K562 (cell line): ENCODE measurements at regions not wholly inside any gene's neighbourhood (a gene's known extent, or its start where the extent isn't known, plus 50 kb on each side); places are given as distances from the start of the nearest gene placed in this dataset.

Source experiments
- ATAC-seq: fragments of 200-7000 bp; cut with Tn5 transposase; 3 replicates; pipeline ENCODE4 v1.9.1; 2020; ENCODE audit warnings: moderate library complexity
- BruUV-seq: library from RNA; stranded (reverse); fragments of 400-500 nt; replicated peaks from 2 replicates; lab custom pipeline; 2021; lab: Mats Ljungman, UMichigan
- CTCF ChIA-PET: fragments of 300-600 bp; formaldehyde crosslinking; extraction: SDS; loops from one replicate; lab custom pipeline; 2021; ENCODE audit warnings: low intra/inter-chr PET ratio; lab: Yijun Ruan, JAX
- POLR2A ChIA-PET: fragments of 300-600, 350-650 bp; sonication (Branson Sonifier 250); formaldehyde crosslinking; extraction: SDS; loops from one replicate; lab custom pipeline; 2021; ENCODE audit warnings: antibody characterized with exemption, inconsistent platforms; lab: Yijun Ruan, JAX
- DNase-seq, 4 experiments: peaks; one replicate each; pipeline versions ENCODE4 v3.0.0 to v3.0.0-alpha.2; 2011 to 2018; ENCODE audit warnings: low spot score in 3 of 4, mixed read lengths in 3 of 4; ENCODE audit errors: extremely low read depth in 1 of 4
- FAIRE-seq: peaks from 2 replicates; lab custom pipeline; 2011; peaks lifted over from hg19 to GRCh38; lab: Jason Lieb, UNC
- H2AFZ ChIP-seq: 2 replicates; pipeline ENCODE4 v1.6.0; 2011; ENCODE audit warnings: low read depth, low read length, control low read depth, inconsistent platforms
- H3K27ac ChIP-seq: fragments of 200-600 bp; 3 replicates; pipeline ENCODE4 v1.8.0; 2011; ENCODE audit warnings: low read depth, mild to moderate bottlenecking, control low read depth, inconsistent platforms, low read length, moderate library complexity, mixed read lengths; ENCODE audit errors: extremely low read depth
- H3K27me3 ChIP-seq, 2 experiments: fragments of 300-600 bp in 1 of 2; 2 replicates in 1 of 2; 3 replicates in 1 of 2; pipeline versions ENCODE4 v1.6.0 to v1.8.0; 2011; ENCODE audit warnings: inconsistent platforms in 2 of 2, low read length in 2 of 2, mild to moderate bottlenecking in 1 of 2, mixed read lengths in 1 of 2, moderate library complexity in 1 of 2; ENCODE audit not compliant: control insufficient read depth in 2 of 2, insufficient read depth in 2 of 2
- H3K36me3 ChIP-seq: fragments of 300-600 bp; 3 replicates; pipeline ENCODE4 v1.8.0; 2011; ENCODE audit warnings: mild to moderate bottlenecking, low read length, inconsistent platforms; ENCODE audit not compliant: control insufficient read depth, insufficient read depth
- H3K4me1 ChIP-seq, 2 experiments: fragments of 200-600 bp in 1 of 2; replicated peaks in 1 of 2; 2 replicates in 1 of 2; 3 replicates in 1 of 2; pipeline versions ENCODE4 v1.5.1 to v1.8.0; 2011; ENCODE audit warnings: inconsistent platforms in 2 of 2, low read length in 2 of 2, mild to moderate bottlenecking in 1 of 2, mixed read lengths in 1 of 2, moderate library complexity in 1 of 2; ENCODE audit not compliant: control insufficient read depth in 2 of 2, insufficient read depth in 2 of 2
- H3K4me2 ChIP-seq: 2 replicates; pipeline ENCODE4 v1.6.1; 2011; ENCODE audit warnings: low read length, control low read depth, inconsistent platforms, mixed read lengths; ENCODE audit not compliant: insufficient read depth
- H3K4me3 ChIP-seq: fragments of 200-600 bp; sonication (generic), shearing (Covaris generic); 2 replicates; pipeline ENCODE4 v1.5.1; 2016; ENCODE audit warnings: control low read depth, inconsistent platforms
- H3K79me2 ChIP-seq: fragments of 200-600 bp; 3 replicates; pipeline ENCODE4 v1.8.0; 2011; ENCODE audit warnings: low read length, inconsistent platforms; ENCODE audit not compliant: control insufficient read depth, insufficient read depth
- H3K9ac ChIP-seq, 2 experiments: 2 replicates each; pipeline versions ENCODE4 v1.6.0 to v1.6.1; 2011; ENCODE audit warnings: low read depth in 2 of 2, low read length in 2 of 2, control low read depth in 1 of 2, inconsistent platforms in 1 of 2, mild to moderate bottlenecking in 1 of 2, mixed read lengths in 1 of 2; ENCODE audit not compliant: insufficient read depth in 1 of 2
- H3K9me1 ChIP-seq: one replicate; pipeline ENCODE4 v1.6.0; 2011; ENCODE audit warnings: inconsistent platforms, mild to moderate bottlenecking, low read length, moderate library complexity; ENCODE audit not compliant: control insufficient read depth, insufficient read depth
- H3K9me3 ChIP-seq: replicated peaks from 2 replicates; pipeline ENCODE4 v1.5.1; 2011; ENCODE audit warnings: low read depth, low read length, inconsistent platforms; ENCODE audit not compliant: control insufficient read depth, insufficient read depth
- H4K20me1 ChIP-seq: replicated peaks from 2 replicates; pipeline ENCODE4 v1.6.1; 2011; ENCODE audit warnings: low read length, inconsistent platforms, mixed read lengths; ENCODE audit not compliant: control insufficient read depth, insufficient read depth
- BCL6 ChIP-seq: fragments of 250-450 bp; sonication (Bioruptor Pico); IDR thresholded peaks from 2 replicates; pipeline ENCODE4 v1.4.0; 2020
- C11orf30 ChIP-seq: fragments of 450-650 bp; IDR thresholded peaks from 2 replicates; pipeline ENCODE4 v1.6.1; 2016; ENCODE audit warnings: low read depth, mild to moderate bottlenecking
- FOXP4 ChIP-seq: sonication (generic); formaldehyde crosslinking; IDR thresholded peaks from 2 replicates; pipeline ENCODE4 v1.8.0; 2022; ENCODE audit warnings: mild to moderate bottlenecking, missing genetic modification reagents, borderline replicate concordance
- RBM14 ChIP-seq: fragments of 200-400 bp; formaldehyde crosslinking; IDR thresholded peaks from 2 replicates; pipeline ENCODE4 v1.6.1; 2018; ENCODE audit warnings: low read depth, mild to moderate bottlenecking, low read length, moderate library complexity, borderline replicate concordance; ENCODE audit not compliant: insufficient read depth
- REST ChIP-seq, 2 experiments: fragments of 450-650 bp; formaldehyde crosslinking in 1 of 2; IDR thresholded peaks; 2 replicates each; pipeline versions ENCODE4 v1.4.0 to v1.6.1; 2014 to 2020; ENCODE audit warnings: mild to moderate bottlenecking in 2 of 2, borderline replicate concordance in 1 of 2, low read depth in 1 of 2
- ZNF75A ChIP-seq: fragments of 450-650 bp; formaldehyde crosslinking; IDR thresholded peaks from 2 replicates; pipeline ENCODE4 v1.4.0; 2020; ENCODE audit warnings: mild to moderate bottlenecking
- WGBS: fragments of 100-300 bp; shearing (Covaris generic); methylation state at CpG from one replicate; pipeline ENCODE4 v1.1.6; 2016; ENCODE audit warnings: low coverage, mixed read lengths; ENCODE audit not compliant: insufficient coverage; ENCODE audit errors: missing lambda C conversion rate; 5-methylcytosine and 5-hydroxymethylcytosine counted together
- in situ Hi-C: fragments of 300-500 bp; cut with MboI; formaldehyde crosslinking; loops from 4 replicates; pipeline ENCODE4 v1.15.0; 2018; ENCODE audit warnings: inconsistent platforms, mixed read lengths
- intact Hi-C: fragments of 100-400 bp; cut with micrococcal nuclease; formaldehyde crosslinking; loops from 2 replicates; pipeline ENCODE4 v1.14.2; 2022

- no peaks in the 10 kb centered on the region for H3K36me3 ChIP-seq
- H3K27ac ChIP-seq = no peak overlapping the region
- ATAC-seq (no peak), FAIRE-seq (no peak), DNase-seq (no peak)
- H2AFZ ChIP-seq = no peak overlapping the region
- no peak overlapping the region for H3K4me3 ChIP-seq
- no peak overlapping the region for H3K9ac ChIP-seq
- ChIA-PET CTCF (no interaction called here), POLR2A (interaction anchor here (1.0 kb wide), 2 partner anchors 9 to 25 kb away, joined by 3 to 5 read pairs; no protein-coding TSS in a partner anchor)
- H4K20me1 ChIP-seq = no peaks in the 10 kb centered on the region
- TF ChIP-seq FOXP4 (no peak), RBM14 (no peak), BCL6 (CRISPR knock-in tag) (no peak), ZNF75A (CRISPR knock-in tag) (no peak), C11orf30 (no peak), REST (IDR thresholded peaks at IDR 0.05; ENCODE audit: borderline replicate concordance) (no peak), REST (CRISPR knock-in tag; IDR thresholded peaks at IDR 0.05; ENCODE audit: low read depth) (no peak)
- no peaks in the 10 kb centered on the region for H3K9me1 ChIP-seq
- H3K9me3 ChIP-seq = no peaks in the 10 kb centered on the region; the same call in 1 of the 2 replicates
- no TSS peak for BruUV-seq
- peaks cover 0 to 6% of the 10 kb centered on the region in 2 experiments; a peak in 2 of 5 replicates for H3K27me3 ChIP-seq
- H3K4me2 ChIP-seq = no peak overlapping the region
- no peaks in the 10 kb centered on the region for H3K4me1 ChIP-seq
- H3K79me2 ChIP-seq = no peaks in the 10 kb centered on the region
- under 1% methylated on average over 13 of the region's 13 CpGs for WGBS
- in situ Hi-C loops (no loop called here), intact Hi-C loops (no loop called here)
Measured at GRCh38 chr3:16085884-16086608, 88.4 kb upstream of the GALNT15 start.
